GM20000 (cell line): ENCODE measurements at regions not wholly inside any gene's neighbourhood (a gene's known extent, or its start where the extent isn't known, plus 50 kb on each side); places are given as distances from the start of the nearest gene placed in this dataset.

Experiments
- DNase-seq: peaks from one replicate; pipeline ENCODE4 v3.0.0; 2012; ENCODE audit warnings: low spot score
- TF ChIP-seq, protein P1 (sequence below): IDR thresholded peaks from 2 replicates; pipeline ENCODE4 v1.5.1; 2012; ENCODE audit warnings: mild to moderate bottlenecking, control low read depth; ENCODE audit errors: extremely low read depth, missing control alignments

DNA sequence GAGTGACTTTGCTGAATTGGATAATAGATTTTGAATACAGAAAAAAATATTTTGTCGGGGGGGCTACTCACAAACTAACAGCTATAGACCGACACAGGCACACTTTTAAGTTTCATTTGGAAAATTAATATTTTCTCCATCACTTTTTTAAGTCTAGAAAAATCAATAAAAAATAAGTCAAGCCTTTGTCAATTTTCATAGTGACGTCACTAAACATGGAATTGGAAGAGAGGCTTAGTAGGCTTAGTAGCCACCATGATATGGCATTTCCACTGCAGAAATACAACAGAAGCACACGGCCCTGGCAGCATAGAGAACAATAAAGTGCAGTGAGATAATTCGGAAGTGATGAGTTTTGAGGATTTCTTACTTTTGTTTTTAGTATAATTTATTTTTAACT is 357.2 kb downstream of the RPS24 start:
- no peak for DNase-seq
- TF ChIP-seq, protein P1, sequence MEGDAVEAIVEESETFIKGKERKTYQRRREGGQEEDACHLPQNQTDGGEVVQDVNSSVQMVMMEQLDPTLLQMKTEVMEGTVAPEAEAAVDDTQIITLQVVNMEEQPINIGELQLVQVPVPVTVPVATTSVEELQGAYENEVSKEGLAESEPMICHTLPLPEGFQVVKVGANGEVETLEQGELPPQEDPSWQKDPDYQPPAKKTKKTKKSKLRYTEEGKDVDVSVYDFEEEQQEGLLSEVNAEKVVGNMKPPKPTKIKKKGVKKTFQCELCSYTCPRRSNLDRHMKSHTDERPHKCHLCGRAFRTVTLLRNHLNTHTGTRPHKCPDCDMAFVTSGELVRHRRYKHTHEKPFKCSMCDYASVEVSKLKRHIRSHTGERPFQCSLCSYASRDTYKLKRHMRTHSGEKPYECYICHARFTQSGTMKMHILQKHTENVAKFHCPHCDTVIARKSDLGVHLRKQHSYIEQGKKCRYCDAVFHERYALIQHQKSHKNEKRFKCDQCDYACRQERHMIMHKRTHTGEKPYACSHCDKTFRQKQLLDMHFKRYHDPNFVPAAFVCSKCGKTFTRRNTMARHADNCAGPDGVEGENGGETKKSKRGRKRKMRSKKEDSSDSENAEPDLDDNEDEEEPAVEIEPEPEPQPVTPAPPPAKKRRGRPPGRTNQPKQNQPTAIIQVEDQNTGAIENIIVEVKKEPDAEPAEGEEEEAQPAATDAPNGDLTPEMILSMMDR, result no peak

DNA sequence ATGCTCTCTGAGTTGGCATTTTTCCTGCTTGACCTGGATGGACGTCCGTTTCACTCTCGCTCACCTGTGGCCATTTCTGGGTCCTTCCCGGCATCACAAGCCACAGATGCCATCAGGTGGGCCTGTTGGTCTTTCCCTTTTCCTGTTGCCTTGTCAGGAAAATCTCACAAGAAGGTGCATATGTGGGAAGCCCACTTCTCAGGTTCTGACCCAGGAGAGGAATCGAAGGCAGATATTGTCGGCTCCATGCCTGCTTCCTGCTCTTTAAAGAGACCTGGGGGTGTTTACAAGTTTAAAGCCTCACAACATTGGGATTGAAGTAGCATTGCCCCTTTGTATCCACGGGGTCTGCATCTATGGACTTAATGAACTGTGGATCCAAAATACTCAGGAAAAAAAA is 357.9 kb downstream of the RPS24 start:
- TF ChIP-seq, protein P1, result no peak

DNA sequence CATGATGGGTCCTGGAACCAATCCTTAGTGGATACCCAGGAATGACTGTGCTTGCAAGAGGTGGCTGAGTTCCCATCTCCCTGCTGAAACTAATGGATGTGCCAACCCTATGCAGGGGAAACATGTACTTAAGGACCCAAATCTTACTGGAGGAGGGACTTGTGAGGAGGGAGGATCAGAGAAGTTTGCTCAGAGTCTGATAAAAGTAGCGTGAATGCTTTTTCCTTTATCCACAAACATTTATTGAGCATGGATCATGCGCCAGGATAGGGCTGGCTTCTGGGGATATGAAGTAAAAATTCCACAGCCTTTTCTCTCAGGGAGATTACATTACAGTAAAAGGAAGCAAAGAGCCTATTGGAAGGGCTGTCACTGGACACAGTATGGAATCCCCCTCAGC is 358.5 kb downstream of the RPS24 start:
- TF ChIP-seq, protein P1, result no peak
- no peak for DNase-seq

More for the DNA sequence above, 357.9 kb downstream of the RPS24 start:
- DNase-seq, result no peak

DNA sequence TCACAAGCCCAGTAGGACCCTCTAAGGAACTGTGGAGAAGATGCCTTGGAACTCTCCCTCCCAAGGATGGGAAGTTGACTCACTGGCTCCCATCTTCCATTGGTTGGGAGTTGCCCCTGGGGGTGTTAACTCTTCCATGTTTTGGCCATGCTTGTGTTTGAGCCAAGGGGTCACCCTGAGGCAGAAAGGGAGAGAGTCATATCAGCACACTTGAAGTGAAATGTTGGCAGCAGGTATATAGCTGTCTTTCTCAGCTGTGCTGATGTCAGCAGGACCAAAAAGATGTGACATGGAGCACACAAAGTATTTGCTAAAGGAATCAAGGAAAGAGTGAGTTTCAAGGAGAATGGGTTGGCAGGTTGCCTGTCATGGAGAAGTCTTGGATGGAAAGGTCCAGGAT is 359.4 kb downstream of the RPS24 start:
- TF ChIP-seq, protein P1, result no peak
- no peak for DNase-seq

DNA sequence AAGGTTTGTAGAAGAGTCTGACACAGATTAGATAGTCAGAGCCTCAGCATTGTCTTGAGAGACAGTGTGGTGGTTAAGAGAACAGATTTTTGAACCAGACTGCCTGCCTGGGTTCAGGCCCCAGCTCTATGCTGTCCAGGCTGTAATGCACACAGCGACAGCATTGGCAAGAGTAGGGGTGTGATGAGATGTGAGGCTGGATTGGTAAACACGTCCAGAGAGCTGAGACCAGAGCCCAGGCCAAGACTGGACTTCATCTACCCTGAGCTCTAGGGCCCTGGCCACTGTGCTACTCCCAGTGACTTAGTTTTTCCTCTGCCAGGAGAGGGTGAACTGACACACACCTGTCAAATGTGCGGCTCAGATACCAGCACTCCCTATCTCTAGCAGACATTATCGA is 360.4 kb downstream of the RPS24 start:
- TF ChIP-seq, protein P1, result no peak
- DNase-seq, result no peak

DNA sequence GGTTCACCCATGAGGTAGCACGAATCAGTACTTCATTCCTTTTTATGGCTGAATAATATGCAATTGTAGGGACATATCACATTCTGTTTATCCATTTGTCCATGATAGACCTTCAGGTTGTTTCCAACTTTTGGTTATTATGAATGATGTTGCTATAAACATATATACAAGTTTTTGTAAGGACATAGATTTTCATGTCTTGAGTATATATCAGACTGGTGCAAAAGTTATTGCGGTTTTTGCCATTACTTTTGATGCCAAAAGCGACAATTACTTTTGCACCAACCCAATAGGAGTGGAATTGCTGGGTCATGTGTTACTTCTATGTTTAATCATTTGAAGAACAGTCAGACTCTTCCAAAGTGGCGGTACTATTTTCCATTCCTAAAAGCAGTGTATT is 361.5 kb downstream of the RPS24 start:
- TF ChIP-seq, protein P1, result no peak

DNA sequence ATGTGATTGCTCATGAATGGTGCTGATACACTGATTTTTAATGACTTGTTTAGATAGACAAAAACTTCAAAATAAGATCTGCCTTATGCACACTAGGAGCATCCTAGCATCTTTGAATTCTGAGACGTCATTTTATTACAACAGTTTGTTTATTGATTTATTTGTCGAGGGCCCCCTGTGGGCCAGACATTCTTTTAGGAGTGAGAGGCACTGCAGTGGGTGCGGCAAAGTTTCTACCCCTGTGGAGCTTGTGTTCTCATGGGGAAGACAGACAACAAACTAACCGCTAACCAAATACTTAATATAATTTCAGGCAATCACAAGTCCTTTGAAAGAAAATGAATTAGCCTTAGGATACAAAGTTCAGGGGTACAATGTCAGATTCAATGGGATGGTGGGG is 363.1 kb downstream of the RPS24 start:
- no peak for DNase-seq
- TF ChIP-seq, protein P1, result no peak

More for the DNA sequence above, 361.5 kb downstream of the RPS24 start:
- no peak for DNase-seq
